HCT116 (cell line): ENCODE measurements at regions not wholly inside any gene's neighbourhood (a gene's known extent, or its start where the extent isn't known, plus 50 kb on each side); places are given as distances from the start of the nearest gene placed in this dataset.

ENCODE experiments used
- ATAC-seq: fragments of 200-7000 bp; cut with Tn5 transposase; 2 replicates; pipeline ENCODE4 v1.9.1; 2020; ENCODE audit warnings: mild to moderate bottlenecking, moderate library complexity
- BruUV-seq: library from RNA; stranded (reverse); fragments of 400-500 nt; replicated peaks from 2 replicates; lab custom pipeline; 2021; lab: Mats Ljungman, UMichigan
- CTCF ChIA-PET: fragments of 300-600 bp; sonication (Branson Sonifier 250); formaldehyde crosslinking; loops from one replicate; lab custom pipeline; 2021; ENCODE audit warnings: antibody characterized with exemption; lab: Charles Lee
- POLR2A ChIA-PET: fragments of 300-600, 350-600 bp; sonication (Branson Sonifier 250); formaldehyde crosslinking; loops from one replicate; lab custom pipeline; 2021; ENCODE audit warnings: antibody characterized with exemption; lab: Charles Lee
- RAD21 ChIA-PET, 2 experiments: fragments of 300-600 bp; sonication (Branson Sonifier 250); formaldehyde crosslinking; loops; one replicate each; lab custom pipeline; 2023; ENCODE audit warnings: low total read pairs in 2 of 2; ENCODE audit not compliant: uncharacterized antibody in 2 of 2, unreplicated experiment in 2 of 2, low non-redundant PET in 1 of 2; lab: Charles Lee
- DNase-seq: peaks from one replicate; pipeline ENCODE4 v3.0.0-alpha.2; 2010; ENCODE audit warnings: low read depth, low spot score
- H2AFZ ChIP-seq: fragments of 200-600 bp; shearing (Covaris generic), sonication (generic); 2 replicates; pipeline ENCODE4 v1.6.1; 2017; ENCODE audit warnings: low read depth, mixed run types, mixed read lengths, antibody characterized with exemption, low read length; ENCODE audit not compliant: poor library complexity, severe bottlenecking
- H3K27ac ChIP-seq: 2 replicates; pipeline ENCODE4 v1.5.1; 2012; ENCODE audit warnings: low read depth, low read length
- H3K27me3 ChIP-seq: fragments of 200-600 bp; sonication (generic); 2 replicates; pipeline ENCODE4 v1.6.1; 2016; ENCODE audit warnings: mixed run types, low read length, mixed read lengths; ENCODE audit not compliant: insufficient read depth
- H3K36me3 ChIP-seq, 2 experiments: fragments of 200-500 bp in 1 of 2; fragments of 200-600 bp in 1 of 2; sonication (Bioruptor generic) in 1 of 2; sonication (generic) in 1 of 2; 2 replicates each; pipeline versions ENCODE4 v1.5.1 to v1.6.1; 2014 to 2016; ENCODE audit warnings: low read length in 2 of 2, inconsistent platforms in 1 of 2, mixed read lengths in 1 of 2, mixed run types in 1 of 2; ENCODE audit not compliant: insufficient read depth in 2 of 2, control insufficient read depth in 1 of 2
- H3K4me1 ChIP-seq, 2 experiments: fragments of 200-600 bp in 1 of 2; sonication (generic) in 1 of 2; 2 replicates each; pipeline versions ENCODE4 v1.5.1 to v1.6.1; 2012 to 2017; ENCODE audit warnings: low read length in 2 of 2, inconsistent platforms in 1 of 2, mild to moderate bottlenecking in 1 of 2, mixed read lengths in 1 of 2, mixed run types in 1 of 2, moderate library complexity in 1 of 2; ENCODE audit not compliant: insufficient read depth in 2 of 2, control insufficient read depth in 1 of 2
- H3K4me2 ChIP-seq: fragments of 200-600 bp; sonication (generic); 2 replicates; pipeline ENCODE4 v1.6.1; 2017; ENCODE audit warnings: mixed run types, low read length, mixed read lengths
- H3K4me3 ChIP-seq, 2 experiments: fragments of 200-600 bp in 1 of 2; sonication (generic) in 1 of 2; replicated peaks in 1 of 2; 2 replicates each; pipeline ENCODE4 v1.5.1; 2011 to 2016; ENCODE audit warnings: low read length in 2 of 2, control low read depth in 1 of 2, low read depth in 1 of 2, mild to moderate bottlenecking in 1 of 2, mixed read lengths in 1 of 2, mixed run types in 1 of 2
- H3K79me2 ChIP-seq: fragments of 200-600 bp; sonication (generic); 2 replicates; pipeline ENCODE4 v1.6.1; 2017; ENCODE audit warnings: mild to moderate bottlenecking, mixed run types, low read length, moderate library complexity, mixed read lengths; ENCODE audit not compliant: insufficient read depth
- H3K9ac ChIP-seq: fragments of 200-600 bp; sonication (generic); 2 replicates; pipeline ENCODE4 v1.6.1; 2016; ENCODE audit warnings: low read length, mixed read lengths
- H3K9me2 ChIP-seq: fragments of 200-600 bp; sonication (generic), shearing (Covaris generic); 2 replicates; pipeline ENCODE4 v1.6.1; 2017; ENCODE audit warnings: mixed run types, mild to moderate bottlenecking, moderate library complexity; ENCODE audit not compliant: insufficient read depth
- H3K9me3 ChIP-seq, 2 experiments: fragments of 200-500 bp in 1 of 2; fragments of 200-600 bp in 1 of 2; sonication (Bioruptor generic) in 1 of 2; sonication (generic) in 1 of 2; 2 replicates each; pipeline ENCODE4 v1.6.1; 2014 to 2017; ENCODE audit warnings: low read length in 2 of 2, mixed read lengths in 2 of 2, inconsistent platforms in 1 of 2, low read depth in 1 of 2, mild to moderate bottlenecking in 1 of 2, mixed run types in 1 of 2, moderate library complexity in 1 of 2; ENCODE audit not compliant: control insufficient read depth in 1 of 2, insufficient read depth in 1 of 2
- H4K20me1 ChIP-seq: fragments of 200-600 bp; sonication (generic), shearing (Covaris generic); 2 replicates; pipeline ENCODE4 v1.6.1; 2017; ENCODE audit warnings: mixed run types, mild to moderate bottlenecking, moderate library complexity; ENCODE audit not compliant: insufficient read depth
- CBX3 ChIP-seq: IDR thresholded peaks from 2 replicates; pipeline ENCODE4 v1.6.1; 2012; ENCODE audit warnings: low read depth
- FOSL1 ChIP-seq: IDR thresholded peaks from 2 replicates; pipeline ENCODE4 v1.6.1; 2012; ENCODE audit warnings: low read depth
- TCF7L2 ChIP-seq: IDR thresholded peaks from 2 replicates; pipeline ENCODE4 v1.7.0; 2011; ENCODE audit warnings: borderline replicate concordance, inconsistent platforms; ENCODE audit not compliant: insufficient read depth, insufficient read length; ENCODE audit errors: extremely low read depth
- YY1 ChIP-seq: IDR thresholded peaks from 2 replicates; pipeline ENCODE4 v1.6.1; 2011; ENCODE audit warnings: low read length, low read depth, moderate library complexity, mild to moderate bottlenecking; ENCODE audit not compliant: insufficient replicate concordance; ENCODE audit errors: extremely low read depth
- ZNF274 ChIP-seq: fragments of 200-500 bp; sonication (Bioruptor generic); IDR thresholded peaks from 2 replicates; pipeline ENCODE4 v1.6.1; 2014; ENCODE audit warnings: mild to moderate bottlenecking, low read depth, low read length, inconsistent platforms
- intact Hi-C: fragments of 100-400 bp; cut with micrococcal nuclease; formaldehyde crosslinking; loops from 2 replicates; pipeline ENCODE4 v1.10.0; 2022
- TF ChIP-seq, protein P1 (sequence below): IDR thresholded peaks from 2 replicates; pipeline ENCODE4 v1.6.1; 2012; ENCODE audit warnings: low read depth
- TF ChIP-seq, protein P2 (sequence below): IDR thresholded peaks from 2 replicates; pipeline ENCODE4 v1.6.1; 2011; ENCODE audit warnings: mild to moderate bottlenecking, low read length, moderate library complexity; ENCODE audit not compliant: insufficient replicate concordance; ENCODE audit errors: extremely low read depth

DNA sequence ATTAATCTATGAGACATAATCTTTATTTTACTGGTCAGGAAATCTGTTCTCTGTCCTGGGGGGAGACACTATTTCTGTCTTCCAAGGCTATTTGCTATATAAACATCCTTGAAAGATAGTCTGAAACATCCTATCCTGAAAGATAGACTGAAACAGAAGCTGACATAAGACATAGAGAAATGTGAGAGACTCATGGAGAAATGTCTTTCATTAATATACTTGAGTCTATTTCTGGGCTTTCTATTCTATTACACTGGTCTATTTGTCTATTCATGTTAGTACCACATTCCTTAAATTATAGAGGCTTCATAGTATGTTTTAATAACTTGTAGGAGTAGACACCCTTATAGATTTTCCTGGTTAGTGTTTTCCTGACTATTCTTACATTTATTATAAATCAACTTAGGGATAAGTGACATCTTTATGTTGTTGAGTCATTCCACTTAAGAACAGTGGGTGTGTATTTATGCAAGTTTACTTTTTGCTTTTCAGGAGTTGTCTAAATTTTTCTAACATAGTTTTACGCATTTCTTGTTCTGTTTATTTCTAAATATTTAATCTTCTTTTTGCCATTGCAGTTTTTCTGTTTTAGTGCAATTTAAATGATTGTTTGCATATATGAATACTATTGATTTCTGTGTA, 244.9 kb upstream of the ZSWIM2 start (continued):
- TF ChIP-seq, protein P1, sequence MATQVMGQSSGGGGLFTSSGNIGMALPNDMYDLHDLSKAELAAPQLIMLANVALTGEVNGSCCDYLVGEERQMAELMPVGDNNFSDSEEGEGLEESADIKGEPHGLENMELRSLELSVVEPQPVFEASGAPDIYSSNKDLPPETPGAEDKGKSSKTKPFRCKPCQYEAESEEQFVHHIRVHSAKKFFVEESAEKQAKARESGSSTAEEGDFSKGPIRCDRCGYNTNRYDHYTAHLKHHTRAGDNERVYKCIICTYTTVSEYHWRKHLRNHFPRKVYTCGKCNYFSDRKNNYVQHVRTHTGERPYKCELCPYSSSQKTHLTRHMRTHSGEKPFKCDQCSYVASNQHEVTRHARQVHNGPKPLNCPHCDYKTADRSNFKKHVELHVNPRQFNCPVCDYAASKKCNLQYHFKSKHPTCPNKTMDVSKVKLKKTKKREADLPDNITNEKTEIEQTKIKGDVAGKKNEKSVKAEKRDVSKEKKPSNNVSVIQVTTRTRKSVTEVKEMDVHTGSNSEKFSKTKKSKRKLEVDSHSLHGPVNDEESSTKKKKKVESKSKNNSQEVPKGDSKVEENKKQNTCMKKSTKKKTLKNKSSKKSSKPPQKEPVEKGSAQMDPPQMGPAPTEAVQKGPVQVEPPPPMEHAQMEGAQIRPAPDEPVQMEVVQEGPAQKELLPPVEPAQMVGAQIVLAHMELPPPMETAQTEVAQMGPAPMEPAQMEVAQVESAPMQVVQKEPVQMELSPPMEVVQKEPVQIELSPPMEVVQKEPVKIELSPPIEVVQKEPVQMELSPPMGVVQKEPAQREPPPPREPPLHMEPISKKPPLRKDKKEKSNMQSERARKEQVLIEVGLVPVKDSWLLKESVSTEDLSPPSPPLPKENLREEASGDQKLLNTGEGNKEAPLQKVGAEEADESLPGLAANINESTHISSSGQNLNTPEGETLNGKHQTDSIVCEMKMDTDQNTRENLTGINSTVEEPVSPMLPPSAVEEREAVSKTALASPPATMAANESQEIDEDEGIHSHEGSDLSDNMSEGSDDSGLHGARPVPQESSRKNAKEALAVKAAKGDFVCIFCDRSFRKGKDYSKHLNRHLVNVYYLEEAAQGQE = no peak
- TF ChIP-seq, protein P2, sequence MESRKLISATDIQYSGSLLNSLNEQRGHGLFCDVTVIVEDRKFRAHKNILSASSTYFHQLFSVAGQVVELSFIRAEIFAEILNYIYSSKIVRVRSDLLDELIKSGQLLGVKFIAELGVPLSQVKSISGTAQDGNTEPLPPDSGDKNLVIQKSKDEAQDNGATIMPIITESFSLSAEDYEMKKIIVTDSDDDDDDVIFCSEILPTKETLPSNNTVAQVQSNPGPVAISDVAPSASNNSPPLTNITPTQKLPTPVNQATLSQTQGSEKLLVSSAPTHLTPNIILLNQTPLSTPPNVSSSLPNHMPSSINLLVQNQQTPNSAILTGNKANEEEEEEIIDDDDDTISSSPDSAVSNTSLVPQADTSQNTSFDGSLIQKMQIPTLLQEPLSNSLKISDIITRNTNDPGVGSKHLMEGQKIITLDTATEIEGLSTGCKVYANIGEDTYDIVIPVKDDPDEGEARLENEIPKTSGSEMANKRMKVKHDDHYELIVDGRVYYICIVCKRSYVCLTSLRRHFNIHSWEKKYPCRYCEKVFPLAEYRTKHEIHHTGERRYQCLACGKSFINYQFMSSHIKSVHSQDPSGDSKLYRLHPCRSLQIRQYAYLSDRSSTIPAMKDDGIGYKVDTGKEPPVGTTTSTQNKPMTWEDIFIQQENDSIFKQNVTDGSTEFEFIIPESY = no peak
- TF ChIP-seq TCF7L2 (no peak), ZNF274 (no peak), FOSL1 (no peak), CBX3 (no peak)

DNA sequence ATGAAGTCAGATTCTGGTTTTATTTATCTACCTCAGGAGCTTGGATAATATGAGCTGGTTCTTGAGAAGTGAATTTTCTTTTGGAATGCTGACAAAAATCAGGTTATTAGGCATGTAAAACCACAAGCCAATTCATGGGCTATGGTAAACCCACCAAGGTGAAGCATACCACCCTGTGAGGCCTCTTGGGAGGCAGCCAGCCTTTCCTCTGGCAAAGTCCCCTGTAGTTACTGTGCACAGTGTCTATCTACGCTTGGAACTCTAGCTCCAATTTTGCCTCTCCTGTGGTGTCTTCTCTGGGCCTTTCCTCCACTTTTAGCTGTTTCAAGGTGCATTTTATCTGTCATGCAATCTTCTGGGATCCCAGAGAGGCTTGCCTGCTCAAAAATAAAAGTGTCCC, 242.7 kb upstream of the ZSWIM2 start:
- ATAC-seq = no peak
- POLR2A ChIA-PET = no interaction called here

More for the DNA sequence above, 242.7 kb upstream of the ZSWIM2 start:
- Histone ChIP-seq H2AFZ (no peak overlapping the region), H3K4me3 (no peak overlapping the region), H3K4me1 (no peaks in the 10 kb centered on the region), H3K4me2 (no peak overlapping the region), H3K9me3 (no peaks in the 10 kb centered on the region), H3K27ac (no peak overlapping the region)
- DNase-seq = no peak
- no peak for TF ChIP-seq YY1
- TF ChIP-seq, all 23 proteins: peak for 0
- Histone ChIP-seq H3K79me2 (no peaks in the 10 kb centered on the region), H3K9me2 (no peaks in the 10 kb centered on the region), H3K9ac (no peak overlapping the region), H3K27me3 (no peaks in the 10 kb centered on the region), H3K36me3 (no peaks in the 10 kb centered on the region), H4K20me1 (no peaks in the 10 kb centered on the region)
- intact Hi-C loops = no loop called here
- ChIA-PET CTCF (no interaction called here), RAD21 (no interaction called here)
- BruUV-seq = no TSS peak
